ENCODE measurements at regions not wholly inside any gene's neighbourhood (a gene's known extent, or its start where the extent isn't known, plus 50 kb on each side); places are given as distances from the start of the nearest gene placed in this dataset.

GRCh38 chr5:38032149-38032548 lies 192.3 kb upstream of the GDNF start:
- TF ChIP-seq EZH2 (IDR thresholded peaks at IDR 0.05; ENCODE audit: insufficient read depth, poor library complexity, severe bottlenecking), result no peak
- no peak for TF ChIP-seq EZH2phosphoT487 (IDR thresholded peaks at IDR 0.05; ENCODE audit: insufficient read depth, low read depth)

Measured in GM23248 (cell line).